ENCODE measurements at regions not wholly inside any gene's neighbourhood (a gene's known extent, or its start where the extent isn't known, plus 50 kb on each side); places are given as distances from the start of the nearest gene placed in this dataset.

DNA sequence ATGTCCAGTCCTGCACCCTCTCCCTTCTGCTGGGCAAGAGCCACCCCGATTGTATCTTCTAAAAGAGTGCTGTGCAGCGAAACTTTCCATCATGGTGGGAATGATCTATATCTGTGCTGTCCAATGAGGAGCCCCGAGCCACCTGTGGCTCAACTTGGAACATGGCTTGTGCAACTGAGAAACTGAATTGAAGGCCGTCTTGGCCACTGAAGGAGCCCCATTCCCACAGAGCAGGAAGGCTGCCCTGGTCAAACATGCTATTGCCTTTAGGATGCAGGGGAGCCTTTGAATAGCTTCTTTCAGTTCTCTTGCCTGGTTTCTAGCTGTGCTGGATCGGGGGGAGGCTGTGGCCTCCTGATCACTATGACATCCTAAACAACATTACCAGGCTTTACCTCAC, 427.6 kb downstream of the SETD4 start:
- Histone ChIP-seq H3K27me3 (replicated peaks; ENCODE audit: insufficient read depth, low read length) (no peaks in the 10 kb centered on the region), H4K20me1 (ENCODE audit: insufficient read depth, low read length) (no peaks in the 10 kb centered on the region), H3K9me2 (replicated peaks; ENCODE audit: insufficient read depth, low read length) (no peaks in the 10 kb centered on the region), H3K9me3 (replicated peaks; ENCODE audit: insufficient read depth, low read length) (no peaks in the 10 kb centered on the region), H3K36me3 (replicated peaks; ENCODE audit: insufficient read depth, low read length) (no peaks in the 10 kb centered on the region), H3K27ac (ENCODE audit: low read length) (no peak overlapping the region), H3K9ac (ENCODE audit: low read length) (no peak overlapping the region), H3K79me2 (ENCODE audit: low read length) (no peaks in the 10 kb centered on the region), H3K4me1 (ENCODE audit: low read length) (no peaks in the 10 kb centered on the region), H2AFZ (ENCODE audit: low read length) (no peak overlapping the region), H3F3A (ENCODE audit: insufficient read depth, low read length) (no peaks in the 10 kb centered on the region), H3K4me3 (ENCODE audit: low read length) (no peak overlapping the region), H3K4me2 (ENCODE audit: low read depth, low read length) (no peak overlapping the region)
- TF ChIP-seq EZH2 (optimal IDR thresholded peaks at IDR 0.05; ENCODE audit: low read depth, low read length) (no peak), EZH2phosphoT487 (IDR thresholded peaks at IDR 0.05; ENCODE audit: low read length) (no peak)
- TF ChIP-seq, protein P1, sequence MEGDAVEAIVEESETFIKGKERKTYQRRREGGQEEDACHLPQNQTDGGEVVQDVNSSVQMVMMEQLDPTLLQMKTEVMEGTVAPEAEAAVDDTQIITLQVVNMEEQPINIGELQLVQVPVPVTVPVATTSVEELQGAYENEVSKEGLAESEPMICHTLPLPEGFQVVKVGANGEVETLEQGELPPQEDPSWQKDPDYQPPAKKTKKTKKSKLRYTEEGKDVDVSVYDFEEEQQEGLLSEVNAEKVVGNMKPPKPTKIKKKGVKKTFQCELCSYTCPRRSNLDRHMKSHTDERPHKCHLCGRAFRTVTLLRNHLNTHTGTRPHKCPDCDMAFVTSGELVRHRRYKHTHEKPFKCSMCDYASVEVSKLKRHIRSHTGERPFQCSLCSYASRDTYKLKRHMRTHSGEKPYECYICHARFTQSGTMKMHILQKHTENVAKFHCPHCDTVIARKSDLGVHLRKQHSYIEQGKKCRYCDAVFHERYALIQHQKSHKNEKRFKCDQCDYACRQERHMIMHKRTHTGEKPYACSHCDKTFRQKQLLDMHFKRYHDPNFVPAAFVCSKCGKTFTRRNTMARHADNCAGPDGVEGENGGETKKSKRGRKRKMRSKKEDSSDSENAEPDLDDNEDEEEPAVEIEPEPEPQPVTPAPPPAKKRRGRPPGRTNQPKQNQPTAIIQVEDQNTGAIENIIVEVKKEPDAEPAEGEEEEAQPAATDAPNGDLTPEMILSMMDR (IDR thresholded peaks at IDR 0.05; ENCODE audit: low read length): no peak
- DNase-seq: no peak

DNA sequence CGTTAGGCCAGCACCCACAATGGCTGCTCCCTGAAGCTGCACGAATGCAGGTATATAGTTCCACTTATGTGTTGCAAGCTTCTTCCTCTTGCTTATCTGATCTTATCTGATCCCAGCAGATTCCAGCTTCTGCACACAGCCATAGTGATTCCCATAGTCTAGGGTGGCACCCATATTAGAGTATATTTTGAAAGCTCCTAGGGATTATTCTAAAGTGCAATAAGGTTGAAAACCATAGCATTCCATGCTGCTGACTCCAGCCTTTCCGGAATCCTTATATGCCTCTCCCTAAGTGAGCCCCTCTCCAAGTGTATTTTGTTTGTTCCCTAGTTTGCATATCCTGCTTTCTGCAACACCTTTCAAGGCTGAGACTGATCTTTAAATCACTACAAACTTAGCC, 432.0 kb downstream of the SETD4 start:
- Histone ChIP-seq H3K4me2 (ENCODE audit: low read depth, low read length) (no peak overlapping the region), H3K27ac (ENCODE audit: low read length) (no peak overlapping the region)

DNA sequence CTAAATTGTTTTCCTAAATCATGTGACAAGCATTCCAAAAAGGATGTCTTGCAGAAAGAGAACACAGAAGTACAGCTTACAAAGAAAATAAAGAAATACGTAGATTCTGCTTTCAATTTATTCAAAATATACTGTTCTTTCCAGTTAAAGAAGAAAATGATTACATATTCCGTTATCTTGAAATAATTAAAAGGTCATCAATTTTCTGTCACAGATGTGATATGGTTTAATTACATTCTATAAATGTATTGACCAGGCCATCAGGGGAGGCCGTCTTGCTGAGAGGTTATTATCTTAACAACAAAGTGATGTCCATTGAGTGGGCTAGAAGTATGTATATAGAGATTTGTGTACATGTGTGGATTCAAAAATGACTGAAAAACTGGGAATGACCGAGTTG, 432.9 kb downstream of the SETD4 start:
- no peaks in the 10 kb centered on the region for H3K27me3 ChIP-seq (replicated peaks; ENCODE audit: insufficient read depth, low read length)
- no peak overlapping the region for H3K27ac ChIP-seq (ENCODE audit: low read length)
- H2AFZ ChIP-seq (ENCODE audit: low read length): no peak overlapping the region
- no peak overlapping the region for H3K4me2 ChIP-seq (ENCODE audit: low read depth, low read length)
- DNase-seq: no peak
- no peak overlapping the region for H3K9ac ChIP-seq (ENCODE audit: low read length)
- H3K9me2 ChIP-seq (replicated peaks; ENCODE audit: insufficient read depth, low read length): no peaks in the 10 kb centered on the region
- H3F3A ChIP-seq (ENCODE audit: insufficient read depth, low read length): no peaks in the 10 kb centered on the region
- H4K20me1 ChIP-seq (ENCODE audit: insufficient read depth, low read length): no peaks in the 10 kb centered on the region
- no peaks in the 10 kb centered on the region for H3K4me1 ChIP-seq (ENCODE audit: low read length)
- H3K4me3 ChIP-seq (ENCODE audit: low read length): no peak overlapping the region
- no peaks in the 10 kb centered on the region for H3K36me3 ChIP-seq (replicated peaks; ENCODE audit: insufficient read depth, low read length)
- TF ChIP-seq, protein P1 (IDR thresholded peaks at IDR 0.05; ENCODE audit: low read length): no peak
- TF ChIP-seq EZH2phosphoT487 (IDR thresholded peaks at IDR 0.05; ENCODE audit: low read length) (no peak), EZH2 (optimal IDR thresholded peaks at IDR 0.05; ENCODE audit: low read depth, low read length) (no peak)
- H3K79me2 ChIP-seq (ENCODE audit: low read length): no peaks in the 10 kb centered on the region
- no peaks in the 10 kb centered on the region for H3K9me3 ChIP-seq (replicated peaks; ENCODE audit: insufficient read depth, low read length)

More for the DNA sequence above, 432.0 kb downstream of the SETD4 start:
- no peak overlapping the region for H3K4me3 ChIP-seq (ENCODE audit: low read length)
- no peak overlapping the region for H2AFZ ChIP-seq (ENCODE audit: low read length)
- no peaks in the 10 kb centered on the region for H4K20me1 ChIP-seq (ENCODE audit: insufficient read depth, low read length)
- H3F3A ChIP-seq (ENCODE audit: insufficient read depth, low read length): no peaks in the 10 kb centered on the region
- H3K4me1 ChIP-seq (ENCODE audit: low read length): no peaks in the 10 kb centered on the region
- no peaks in the 10 kb centered on the region for H3K9me3 ChIP-seq (replicated peaks; ENCODE audit: insufficient read depth, low read length)
- TF ChIP-seq EZH2phosphoT487 (IDR thresholded peaks at IDR 0.05; ENCODE audit: low read length) (no peak), EZH2 (optimal IDR thresholded peaks at IDR 0.05; ENCODE audit: low read depth, low read length) (no peak)
- TF ChIP-seq, protein P1 (IDR thresholded peaks at IDR 0.05; ENCODE audit: low read length): no peak
- H3K36me3 ChIP-seq (replicated peaks; ENCODE audit: insufficient read depth, low read length): no peaks in the 10 kb centered on the region
- DNase-seq: no peak
- no peaks in the 10 kb centered on the region for H3K27me3 ChIP-seq (replicated peaks; ENCODE audit: insufficient read depth, low read length)
- no peaks in the 10 kb centered on the region for H3K9me2 ChIP-seq (replicated peaks; ENCODE audit: insufficient read depth, low read length)
- H3K9ac ChIP-seq (ENCODE audit: low read length): no peak overlapping the region
- no peaks in the 10 kb centered on the region for H3K79me2 ChIP-seq (ENCODE audit: low read length)
